ENCODE measurements at regions not wholly inside any gene's neighbourhood (a gene's known extent, or its start where the extent isn't known, plus 50 kb on each side); places are given as distances from the start of the nearest gene placed in this dataset.

GRCh38 chr1:213571419-213571818 lies 416.4 kb upstream of the PROX1 start:
- TF ChIP-seq CTCF (IDR thresholded peaks at IDR 0.05) (no peak), POLR2AphosphoS5 (IDR thresholded peaks at IDR 0.05) (no peak)
